GM10266 (cell line): ENCODE measurements at regions not wholly inside any gene's neighbourhood (a gene's known extent, or its start where the extent isn't known, plus 50 kb on each side); places are given as distances from the start of the nearest gene placed in this dataset.

ENCODE experiments used
- DNase-seq: peaks from one replicate; pipeline ENCODE4 v3.0.0; 2012; ENCODE audit errors: extremely low spot score
- TF ChIP-seq, protein P1 (sequence below): IDR thresholded peaks from 2 replicates; pipeline ENCODE4 v1.5.1; 2012; ENCODE audit warnings: mild to moderate bottlenecking, low read depth; ENCODE audit not compliant: control insufficient read depth, insufficient read depth; ENCODE audit errors: missing control alignments

DNA sequence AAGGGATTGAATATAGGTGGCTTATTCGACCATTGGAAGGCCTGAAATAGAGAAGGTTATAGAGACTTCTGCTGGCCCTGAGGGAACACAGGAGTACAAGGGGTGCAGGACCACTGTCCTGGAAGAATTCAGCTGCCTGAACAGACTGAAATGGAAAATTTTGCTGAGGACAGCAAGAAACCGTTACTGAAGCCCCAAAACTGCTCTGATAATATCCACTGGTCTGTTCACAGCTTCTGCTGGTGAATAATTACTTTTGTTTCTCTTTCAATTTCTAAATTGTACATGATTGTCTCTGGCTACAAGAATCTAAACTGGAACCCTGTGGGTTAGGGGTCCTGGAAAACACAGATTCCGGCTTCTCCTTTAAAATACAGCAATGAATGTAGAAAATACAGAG lies 218.5 kb upstream of the CDH12 start:
- DNase-seq, result no peak
- TF ChIP-seq, protein P1, sequence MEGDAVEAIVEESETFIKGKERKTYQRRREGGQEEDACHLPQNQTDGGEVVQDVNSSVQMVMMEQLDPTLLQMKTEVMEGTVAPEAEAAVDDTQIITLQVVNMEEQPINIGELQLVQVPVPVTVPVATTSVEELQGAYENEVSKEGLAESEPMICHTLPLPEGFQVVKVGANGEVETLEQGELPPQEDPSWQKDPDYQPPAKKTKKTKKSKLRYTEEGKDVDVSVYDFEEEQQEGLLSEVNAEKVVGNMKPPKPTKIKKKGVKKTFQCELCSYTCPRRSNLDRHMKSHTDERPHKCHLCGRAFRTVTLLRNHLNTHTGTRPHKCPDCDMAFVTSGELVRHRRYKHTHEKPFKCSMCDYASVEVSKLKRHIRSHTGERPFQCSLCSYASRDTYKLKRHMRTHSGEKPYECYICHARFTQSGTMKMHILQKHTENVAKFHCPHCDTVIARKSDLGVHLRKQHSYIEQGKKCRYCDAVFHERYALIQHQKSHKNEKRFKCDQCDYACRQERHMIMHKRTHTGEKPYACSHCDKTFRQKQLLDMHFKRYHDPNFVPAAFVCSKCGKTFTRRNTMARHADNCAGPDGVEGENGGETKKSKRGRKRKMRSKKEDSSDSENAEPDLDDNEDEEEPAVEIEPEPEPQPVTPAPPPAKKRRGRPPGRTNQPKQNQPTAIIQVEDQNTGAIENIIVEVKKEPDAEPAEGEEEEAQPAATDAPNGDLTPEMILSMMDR, result no peak

- DNase-seq, result no peak
- TF ChIP-seq, protein P1, result no peak
Measured at GRCh38 chr5:23064710-23065109, 211.6 kb upstream of the CDH12 start.

DNA sequence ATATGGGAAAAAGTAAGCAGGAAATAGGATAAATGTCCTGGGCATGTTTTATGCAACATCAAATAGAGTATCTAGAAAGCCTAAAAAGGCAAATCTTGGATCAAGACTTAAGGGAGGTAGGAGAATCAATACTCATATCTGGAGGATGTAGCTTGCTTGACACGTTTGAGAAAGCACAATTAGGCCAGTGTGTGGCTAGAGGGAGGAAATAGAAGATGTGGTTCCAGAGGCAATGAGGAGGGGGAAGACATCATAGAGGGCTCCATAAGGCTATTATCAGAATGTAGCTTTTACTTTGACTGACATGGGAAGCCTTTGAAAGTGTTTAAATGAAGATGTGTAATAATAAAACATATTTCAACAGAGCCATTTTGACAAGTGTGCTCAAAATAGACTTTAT lies 200.7 kb upstream of the CDH12 start:
- TF ChIP-seq, protein P1, result no peak

GRCh38 chr5:23042226-23042625 lies 189.1 kb upstream of the CDH12 start:
- no peak for DNase-seq
- TF ChIP-seq, protein P1, result no peak

More for the DNA sequence above, 200.7 kb upstream of the CDH12 start:
- no peak for DNase-seq

DNA sequence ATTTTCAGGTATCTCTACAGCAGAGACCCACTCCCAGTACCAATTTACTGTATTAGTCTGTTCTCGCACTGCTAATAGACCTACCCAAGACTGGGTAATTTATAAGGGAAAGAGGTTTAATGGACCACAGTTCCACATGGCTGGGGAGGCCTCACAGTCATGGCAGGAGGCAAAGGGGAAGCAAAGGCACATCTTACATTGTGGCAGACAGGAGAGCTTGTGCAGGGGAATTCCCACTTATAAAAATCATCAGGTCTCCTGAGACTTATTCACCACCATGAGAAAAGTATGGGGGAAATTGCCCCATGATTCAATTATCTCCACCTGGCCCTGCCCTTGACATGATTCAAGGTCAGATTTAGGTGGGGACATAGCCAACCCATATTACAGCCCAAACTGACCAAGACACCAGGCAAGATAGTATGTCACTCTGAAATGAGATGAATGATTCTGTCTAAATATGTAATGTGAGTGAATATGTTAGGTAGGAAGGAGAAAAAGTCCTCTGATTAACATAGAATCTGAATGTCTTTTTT lies 182.5 kb upstream of the CDH12 start:
- TF ChIP-seq, protein P1, result no peak
- no peak for DNase-seq

DNA sequence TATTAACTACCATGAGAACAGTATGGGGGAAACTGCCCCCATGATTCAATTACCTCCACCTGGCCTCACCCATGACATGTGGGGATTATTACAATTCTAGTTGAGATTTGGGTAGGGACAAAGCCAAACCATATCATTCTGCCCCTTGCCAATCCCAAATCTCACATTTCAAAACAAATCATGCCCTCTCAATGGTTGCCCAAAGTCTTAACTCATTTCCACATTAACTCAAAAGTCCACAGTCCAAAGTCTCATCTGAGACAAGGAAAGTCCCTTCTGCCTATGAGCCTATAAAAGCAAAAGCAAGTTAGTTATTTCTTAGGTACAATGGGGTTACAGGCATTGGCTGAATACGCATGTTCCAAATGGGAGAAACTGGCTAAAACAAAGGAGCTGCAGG lies 180.7 kb upstream of the CDH12 start:
- TF ChIP-seq, protein P1, result no peak
- no peak for DNase-seq

- TF ChIP-seq, protein P1, result no peak
Measured at GRCh38 chr5:23029290-23029689, 176.1 kb upstream of the CDH12 start.

More at GRCh38 chr5:23029290-23029689, 176.1 kb upstream of the CDH12 start:
- DNase-seq, result no peak
